ENCODE measurements at regions not wholly inside any gene's neighbourhood (a gene's known extent, or its start where the extent isn't known, plus 50 kb on each side); places are given as distances from the start of the nearest gene placed in this dataset.
"Not testable (repeated sequence)": the region's sequence is repeated elsewhere in the genome, so short reads cannot be mapped to it uniquely, and the experiment has no call there.

GRCh38 chr14:106625186-106625585, 1098.8 kb downstream of the TMEM121 start:
- Histone ChIP-seq H3K27ac (no peak overlapping the region), H3K4me3 (no peak overlapping the region), H3K9me3 (no peaks in the 10 kb centered on the region), H3K4me1 (ENCODE audit: control insufficient read depth in 1 of 2, low read depth in 2 of 2) (no peaks in the 10 kb centered on the region), H3K27me3 (replicated peaks; ENCODE audit: insufficient read depth) (no peaks in the 10 kb centered on the region), H3K36me3 (no peaks in the 10 kb centered on the region)
- no peak for ATAC-seq (ENCODE audit: insufficient number of reproducible peaks, low FRiP score, low read depth)
- DNase-seq (ENCODE audit: low spot score) = no peak
- TF ChIP-seq, protein P1, sequence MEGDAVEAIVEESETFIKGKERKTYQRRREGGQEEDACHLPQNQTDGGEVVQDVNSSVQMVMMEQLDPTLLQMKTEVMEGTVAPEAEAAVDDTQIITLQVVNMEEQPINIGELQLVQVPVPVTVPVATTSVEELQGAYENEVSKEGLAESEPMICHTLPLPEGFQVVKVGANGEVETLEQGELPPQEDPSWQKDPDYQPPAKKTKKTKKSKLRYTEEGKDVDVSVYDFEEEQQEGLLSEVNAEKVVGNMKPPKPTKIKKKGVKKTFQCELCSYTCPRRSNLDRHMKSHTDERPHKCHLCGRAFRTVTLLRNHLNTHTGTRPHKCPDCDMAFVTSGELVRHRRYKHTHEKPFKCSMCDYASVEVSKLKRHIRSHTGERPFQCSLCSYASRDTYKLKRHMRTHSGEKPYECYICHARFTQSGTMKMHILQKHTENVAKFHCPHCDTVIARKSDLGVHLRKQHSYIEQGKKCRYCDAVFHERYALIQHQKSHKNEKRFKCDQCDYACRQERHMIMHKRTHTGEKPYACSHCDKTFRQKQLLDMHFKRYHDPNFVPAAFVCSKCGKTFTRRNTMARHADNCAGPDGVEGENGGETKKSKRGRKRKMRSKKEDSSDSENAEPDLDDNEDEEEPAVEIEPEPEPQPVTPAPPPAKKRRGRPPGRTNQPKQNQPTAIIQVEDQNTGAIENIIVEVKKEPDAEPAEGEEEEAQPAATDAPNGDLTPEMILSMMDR (IDR thresholded peaks at IDR 0.05) = no peak

DNA sequence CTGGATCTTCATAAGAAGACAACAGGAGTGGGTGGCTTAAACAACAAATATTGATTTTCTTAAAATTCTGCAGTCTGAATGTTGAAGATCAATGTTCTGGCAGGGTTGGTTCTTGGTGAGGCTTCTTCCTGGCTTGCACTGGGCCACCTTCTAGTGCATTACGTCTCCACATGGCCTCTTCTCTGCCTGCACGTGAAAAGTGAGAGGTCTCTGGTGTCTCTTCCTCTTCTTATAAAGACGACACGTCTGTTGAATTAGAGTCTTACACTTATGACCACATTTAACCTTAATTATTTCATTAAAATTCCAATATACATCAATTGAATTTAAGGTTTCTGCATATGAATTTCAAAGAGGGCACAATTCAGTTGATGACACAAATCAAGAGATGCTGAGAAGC, 1100.1 kb downstream of the TMEM121 start:
- ATAC-seq (ENCODE audit: insufficient number of reproducible peaks, low FRiP score, low read depth); H3K27ac ChIP-seq; H3K27me3 ChIP-seq (replicated peaks; ENCODE audit: insufficient read depth); H3K36me3 ChIP-seq; H3K9me3 ChIP-seq; DNase-seq (ENCODE audit: low spot score); H3K4me3 ChIP-seq; H3K4me1 ChIP-seq (ENCODE audit: control insufficient read depth in 1 of 2, low read depth in 2 of 2): not testable (repeated sequence)

GRCh38 chr14:106626942-106627588, 1100.7 kb downstream of the TMEM121 start:
- H3K36me3 ChIP-seq; H3K27me3 ChIP-seq (replicated peaks; ENCODE audit: insufficient read depth); H3K9me3 ChIP-seq; DNase-seq (ENCODE audit: low spot score); H3K4me1 ChIP-seq (ENCODE audit: control insufficient read depth in 1 of 2, low read depth in 2 of 2); ATAC-seq (ENCODE audit: insufficient number of reproducible peaks, low FRiP score, low read depth); H3K4me3 ChIP-seq; H3K27ac ChIP-seq: not testable (repeated sequence)

- no peak overlapping the region for H3K27ac ChIP-seq
- DNase-seq (ENCODE audit: low spot score) (no peak), ATAC-seq (ENCODE audit: insufficient number of reproducible peaks, low FRiP score, low read depth) (no peak)
- no peaks in the 10 kb centered on the region for H3K27me3 ChIP-seq (replicated peaks; ENCODE audit: insufficient read depth)
- no peaks in the 10 kb centered on the region for H3K36me3 ChIP-seq
- H3K4me1 ChIP-seq (ENCODE audit: control insufficient read depth in 1 of 2, low read depth in 2 of 2) = no peaks in the 10 kb centered on the region
- H3K4me3 ChIP-seq = no peak overlapping the region
- H3K9me3 ChIP-seq = no peaks in the 10 kb centered on the region
- TF ChIP-seq, protein P1 (IDR thresholded peaks at IDR 0.05) = no peak
Measured at GRCh38 chr14:106631879-106632278, 1105.5 kb downstream of the TMEM121 start.

GRCh38 chr14:106633721-106634120, 1107.3 kb downstream of the TMEM121 start:
- H3K27ac ChIP-seq = no peak overlapping the region
- TF ChIP-seq, protein P1 (IDR thresholded peaks at IDR 0.05) = no peak
- no peaks in the 10 kb centered on the region for H3K36me3 ChIP-seq
- ATAC-seq (ENCODE audit: insufficient number of reproducible peaks, low FRiP score, low read depth) (no peak), DNase-seq (ENCODE audit: low spot score) (no peak)
- no peaks in the 10 kb centered on the region for H3K9me3 ChIP-seq
- H3K27me3 ChIP-seq (replicated peaks; ENCODE audit: insufficient read depth) = no peaks in the 10 kb centered on the region
- no peaks in the 10 kb centered on the region for H3K4me1 ChIP-seq (ENCODE audit: control insufficient read depth in 1 of 2, low read depth in 2 of 2)
- H3K4me3 ChIP-seq = no peak overlapping the region

- H3K4me3 ChIP-seq = no peak overlapping the region
- H3K27me3 ChIP-seq (replicated peaks; ENCODE audit: insufficient read depth) = no peaks in the 10 kb centered on the region
- H3K9me3 ChIP-seq = no peaks in the 10 kb centered on the region
- ATAC-seq (ENCODE audit: insufficient number of reproducible peaks, low FRiP score, low read depth) (no peak), DNase-seq (ENCODE audit: low spot score) (no peak)
- H3K36me3 ChIP-seq = no peaks in the 10 kb centered on the region
- TF ChIP-seq, protein P1 (IDR thresholded peaks at IDR 0.05) = no peak
- no peak overlapping the region for H3K27ac ChIP-seq
- no peaks in the 10 kb centered on the region for H3K4me1 ChIP-seq (ENCODE audit: control insufficient read depth in 1 of 2, low read depth in 2 of 2)
Measured at GRCh38 chr14:106635569-106635968, 1109.2 kb downstream of the TMEM121 start.

DNA sequence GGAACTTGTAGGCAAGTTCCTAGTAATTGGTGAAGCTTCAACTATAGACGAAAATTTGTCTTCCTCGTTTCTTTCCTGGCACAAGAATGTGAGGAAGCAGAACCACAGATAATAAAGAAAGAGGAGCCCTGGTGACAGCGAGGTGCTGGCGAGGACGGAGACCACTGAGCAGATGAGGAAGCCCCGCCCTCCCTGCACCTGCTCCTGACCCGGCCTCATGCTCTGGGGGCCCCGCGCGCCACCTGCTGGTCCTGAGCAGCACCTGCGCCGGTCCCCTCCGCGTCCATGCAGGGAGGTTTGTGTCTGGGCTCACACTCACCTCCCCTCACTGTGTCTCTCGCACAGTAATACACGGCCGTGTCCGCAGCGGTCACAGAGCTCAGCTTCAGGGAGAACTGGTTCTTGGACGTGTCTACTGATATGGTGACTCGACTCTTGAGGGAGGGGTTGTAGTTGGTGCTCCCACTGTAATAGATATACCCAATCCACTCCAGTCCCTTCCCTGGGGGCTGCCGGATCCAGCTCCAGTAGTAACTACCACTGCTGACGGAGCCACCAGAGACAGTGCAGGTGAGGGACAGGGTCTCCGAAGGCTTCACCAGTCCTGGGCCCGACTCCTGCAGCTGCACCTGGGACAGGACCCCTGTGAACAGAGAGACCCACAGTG, 1112.5 kb downstream of the TMEM121 start:
- DNase-seq (ENCODE audit: low spot score); H3K4me1 ChIP-seq (ENCODE audit: control insufficient read depth in 1 of 2, low read depth in 2 of 2); H3K9me3 ChIP-seq; H3K27me3 ChIP-seq (replicated peaks; ENCODE audit: insufficient read depth); H3K4me3 ChIP-seq; ATAC-seq (ENCODE audit: insufficient number of reproducible peaks, low FRiP score, low read depth); H3K36me3 ChIP-seq; H3K27ac ChIP-seq: not testable (repeated sequence)
